T-helper 17 cell (primary cell): ENCODE measurements at regions not wholly inside any gene's neighbourhood (a gene's known extent, or its start where the extent isn't known, plus 50 kb on each side); places are given as distances from the start of the nearest gene placed in this dataset.

Experiments used
- ATAC-seq: fragments of 150-1000 bp; cut with Tn5 transposase; 2 replicates; pipeline ENCODE4 v1.10.0; 2021; ENCODE audit warnings: mild to moderate bottlenecking, moderate library complexity
- DNase-seq, 3 donors: peaks; one replicate each; pipeline versions ENCODE4 v3.0.0 to v3.0.0-alpha.2; 2020 to 2021
- H3K9me3 ChIP-seq: one replicate; pipeline ENCODE4 v1.7.0; 2013; ENCODE audit warnings: low read length, mild to moderate bottlenecking; ENCODE audit not compliant: control insufficient read depth, poor library complexity, severe bottlenecking
- H3K27ac Mint-ChIP-seq: one replicate; pipeline ENCODE4 v1.8.0; 2022; ENCODE audit warnings: mild to moderate bottlenecking, moderate library complexity, mixed read lengths
- H3K27me3 Mint-ChIP-seq: one replicate; pipeline ENCODE4 v1.8.0; 2022; ENCODE audit warnings: mixed read lengths
- H3K36me3 Mint-ChIP-seq: one replicate; pipeline ENCODE4 v1.8.0; 2022; ENCODE audit warnings: low read depth, mixed read lengths
- H3K4me1 Mint-ChIP-seq: one replicate; pipeline ENCODE4 v1.8.0; 2022; ENCODE audit warnings: mild to moderate bottlenecking, mixed read lengths
- H3K4me3 Mint-ChIP-seq: one replicate; pipeline ENCODE4 v1.8.0; 2022; ENCODE audit warnings: mild to moderate bottlenecking, moderate library complexity, mixed read lengths

DNA sequence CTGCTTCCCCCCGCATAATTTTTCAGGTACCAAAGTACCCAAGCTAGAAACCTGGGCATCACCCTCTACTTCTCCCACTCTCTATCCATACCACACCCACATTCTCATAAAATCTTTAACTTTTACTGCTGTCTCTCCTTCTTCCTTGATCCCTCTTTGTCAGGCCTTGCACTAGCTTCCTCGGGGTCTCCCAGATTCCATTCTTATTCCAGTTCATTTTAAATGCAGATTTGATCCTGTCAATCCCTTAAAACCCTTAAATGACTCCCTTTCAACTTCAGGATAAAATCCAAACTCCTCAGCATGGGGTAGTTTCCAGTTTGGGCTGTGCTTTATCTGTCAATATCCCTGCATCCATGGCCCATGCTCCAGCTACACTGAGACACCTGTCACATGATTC, 343.5 kb downstream of the PBX1 start:
- H3K36me3 Mint-ChIP-seq = no peaks in the 10 kb centered on the region
- no peak overlapping the region for H3K4me3 Mint-ChIP-seq
- ATAC-seq (no peak), DNase-seq (no peak)
- H3K4me1 Mint-ChIP-seq = no peaks in the 10 kb centered on the region
- H3K9me3 ChIP-seq = no peaks in the 10 kb centered on the region
- H3K27me3 Mint-ChIP-seq = no peaks in the 10 kb centered on the region
- no peak overlapping the region for H3K27ac Mint-ChIP-seq
